AG08396 (cell line): ENCODE measurements at regions not wholly inside any gene's neighbourhood (a gene's known extent, or its start where the extent isn't known, plus 50 kb on each side); places are given as distances from the start of the nearest gene placed in this dataset.
"Not testable (repeated sequence)": the region's sequence is repeated elsewhere in the genome, so short reads cannot be mapped to it uniquely, and the experiment has no call there.

Experiments used
- DNase-seq: peaks from one replicate; pipeline ENCODE4 v3.0.0; 2012; ENCODE audit warnings: low spot score, mixed read lengths

GRCh38 chr11:49499117-49499516 lies 290.7 kb upstream of the FOLH1 start:
- DNase-seq, result no peak

DNA sequence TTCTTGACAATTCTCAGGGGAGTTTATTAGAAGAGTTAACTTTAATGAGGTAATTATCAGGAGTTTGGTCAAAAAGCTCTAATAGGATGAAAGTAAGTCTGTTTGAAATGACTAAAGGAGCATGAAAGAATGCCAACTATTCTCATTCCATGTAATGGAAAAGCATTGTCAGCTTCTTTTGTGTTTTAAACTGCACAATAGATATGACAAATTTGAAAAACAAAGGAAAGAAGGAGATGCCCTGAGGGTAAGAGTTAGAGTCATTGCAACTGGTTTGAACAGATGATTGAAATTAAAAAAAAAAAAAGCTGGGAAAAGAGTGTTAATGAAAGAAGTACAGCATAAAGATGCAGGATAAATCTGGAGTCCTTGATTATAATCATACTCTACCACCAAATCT lies 296.8 kb upstream of the FOLH1 start:
- no peak for DNase-seq

DNA sequence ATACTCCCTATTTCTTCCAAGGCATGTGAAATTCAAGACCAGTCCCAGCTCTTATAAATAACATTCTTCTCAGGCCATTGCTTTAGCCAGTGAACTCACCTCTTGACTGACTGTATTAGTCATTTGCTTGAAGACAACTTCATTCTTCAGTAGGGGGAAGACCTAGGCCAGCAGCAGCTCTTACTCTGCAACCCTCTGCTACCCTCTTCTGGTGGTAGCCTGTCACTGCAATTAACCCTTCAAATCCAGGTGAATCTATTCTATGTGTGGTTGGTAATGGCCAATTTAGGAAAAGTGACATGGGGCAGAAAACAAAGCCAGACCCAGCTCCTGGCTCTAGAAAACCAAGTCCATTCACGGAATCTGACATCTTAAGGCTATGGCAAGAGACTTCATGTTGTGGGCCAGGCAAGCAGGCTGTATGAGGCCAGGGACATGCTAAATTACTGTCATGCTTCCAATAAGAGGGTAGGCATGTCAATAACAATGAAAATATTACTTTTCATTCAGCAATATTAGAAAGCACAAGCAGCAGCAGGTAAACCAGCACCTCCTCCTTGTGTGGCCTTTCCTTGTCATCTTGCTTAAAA lies 317.9 kb upstream of the FOLH1 start:
- peak; percentile 1 for DNase-seq

GRCh38 chr11:49533204-49533603 lies 324.8 kb upstream of the FOLH1 start:
- no peak for DNase-seq

- not testable (repeated sequence) for DNase-seq
Measured at GRCh38 chr11:49538927-49539326, 330.5 kb upstream of the FOLH1 start.

DNA sequence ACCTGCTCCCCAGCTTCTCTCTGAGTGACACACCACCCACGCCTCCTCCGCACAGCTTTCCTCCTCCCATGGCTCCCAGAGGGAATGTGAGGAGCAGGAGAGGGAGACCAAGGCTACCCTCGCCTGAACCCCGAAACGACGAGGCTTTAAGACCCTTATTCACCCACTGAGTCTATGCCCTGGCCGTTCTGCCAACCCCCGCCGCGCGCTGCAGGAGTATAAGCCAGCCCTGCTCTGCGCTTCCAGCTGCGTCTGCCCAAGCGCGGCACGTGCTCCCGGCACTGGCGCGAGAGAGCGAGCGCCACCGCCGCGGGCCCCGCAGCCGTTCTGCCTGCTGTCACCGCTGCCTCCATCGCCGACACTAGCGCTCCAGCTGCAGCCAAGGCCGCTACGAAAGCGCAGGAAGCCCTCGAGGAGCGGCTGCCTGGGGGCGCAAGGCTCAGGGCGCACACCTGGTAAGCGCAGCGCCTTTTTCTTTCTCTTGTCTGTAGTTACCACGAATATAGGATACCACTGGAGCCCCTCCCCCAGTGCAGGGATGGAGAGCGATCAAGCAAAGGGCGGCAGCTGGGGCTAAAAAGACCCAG lies 350.0 kb upstream of the FOLH1 start:
- DNase-seq, result not testable (repeated sequence)

DNA sequence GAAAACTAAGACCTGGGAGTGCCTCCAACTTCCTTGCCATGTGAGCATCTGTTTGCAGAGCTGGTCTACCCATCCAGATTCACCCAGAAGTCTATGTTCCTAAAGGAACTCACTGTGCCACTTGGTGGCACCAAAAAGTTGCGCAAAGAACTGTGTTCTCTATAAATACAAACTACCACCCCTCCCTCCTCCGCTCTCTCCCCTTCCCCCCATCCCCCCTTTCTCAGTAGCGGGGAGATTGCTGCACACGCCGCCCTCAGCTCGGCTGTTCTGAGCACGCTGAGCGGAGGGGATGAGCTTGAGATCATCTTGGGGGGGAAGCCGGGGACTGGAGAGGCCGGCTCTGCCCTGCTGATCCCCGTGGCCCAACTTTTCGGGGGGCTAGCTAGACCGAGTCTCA lies 352.2 kb upstream of the FOLH1 start:
- DNase-seq, result not testable (repeated sequence)

GRCh38 chr11:49561240-49561880 lies 353.0 kb upstream of the FOLH1 start:
- not testable (repeated sequence) for DNase-seq

DNA sequence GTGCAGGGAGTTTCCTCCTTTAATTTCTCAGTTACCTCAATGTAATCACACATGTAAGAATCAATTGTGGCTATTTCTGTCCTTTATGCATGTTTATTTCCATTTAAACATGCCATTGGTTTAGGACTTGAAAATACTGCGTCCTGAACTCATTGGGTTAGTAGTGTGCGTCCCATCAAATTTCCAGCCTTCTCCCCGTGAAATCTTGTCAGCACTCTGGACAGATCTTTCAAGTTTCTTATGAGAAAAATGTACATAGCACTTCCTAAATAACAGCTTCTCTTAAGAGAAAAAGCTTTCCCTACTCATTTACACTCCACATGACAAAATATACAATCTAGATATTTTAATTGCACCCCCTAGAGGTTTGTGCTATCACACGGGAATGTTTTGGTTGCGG lies 353.9 kb upstream of the FOLH1 start:
- not testable (repeated sequence) for DNase-seq

GRCh38 chr11:49579492-49579891 lies 371.1 kb upstream of the FOLH1 start:
- not testable (repeated sequence) for DNase-seq

- DNase-seq, result not testable (repeated sequence)
Measured at GRCh38 chr11:49585495-49585894, 366.7 kb upstream of the OR4C13 start.

DNA sequence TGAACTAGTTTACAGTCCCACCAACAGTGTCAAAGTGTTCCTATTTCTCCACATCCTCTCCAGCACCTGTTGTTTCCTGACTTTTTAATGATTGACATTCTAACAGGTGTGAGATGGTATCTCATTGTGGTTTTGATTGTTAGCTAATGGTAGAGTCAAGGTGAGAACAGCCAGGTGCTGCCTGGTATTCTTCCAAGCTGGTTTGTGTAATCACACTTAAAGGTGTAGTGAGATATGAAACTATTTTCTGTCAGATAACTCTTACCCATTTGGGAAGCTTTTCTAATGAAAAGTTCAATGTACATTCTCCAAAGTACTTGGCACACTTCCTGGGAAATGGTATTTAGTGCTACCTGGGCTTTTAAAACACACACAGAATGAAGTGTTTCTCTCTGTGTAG lies 343.3 kb upstream of the OR4C13 start:
- not testable (repeated sequence) for DNase-seq

GRCh38 chr11:49623872-49624271 lies 328.3 kb upstream of the OR4C13 start:
- DNase-seq, result not testable (repeated sequence)

GRCh38 chr11:49670705-49671104 lies 281.5 kb upstream of the OR4C13 start:
- not testable (repeated sequence) for DNase-seq

DNA sequence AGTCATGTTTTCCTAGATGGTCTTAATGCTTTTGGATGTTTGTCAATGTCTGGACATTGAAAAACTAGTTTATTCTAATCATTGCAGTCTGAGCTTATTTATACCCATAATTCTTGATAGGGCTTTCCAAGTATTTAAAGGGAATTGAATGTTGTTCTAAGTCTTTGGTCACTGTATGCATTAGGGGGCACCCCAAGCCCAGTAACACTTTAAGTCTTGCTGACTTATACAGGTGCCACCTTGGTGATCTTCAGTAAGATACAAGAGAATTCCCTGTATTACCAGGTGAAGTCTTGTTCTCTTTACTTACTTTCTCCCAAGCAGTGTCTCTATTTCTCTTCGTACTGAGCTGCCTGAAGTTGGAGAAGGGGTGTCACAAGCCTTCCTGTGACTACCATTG lies 250.1 kb upstream of the OR4C13 start:
- not testable (repeated sequence) for DNase-seq

GRCh38 chr11:49750447-49750846 lies 201.7 kb upstream of the OR4C13 start:
- DNase-seq, result not testable (repeated sequence)

GRCh38 chr11:49750960-49751359 lies 201.2 kb upstream of the OR4C13 start:
- DNase-seq, result not testable (repeated sequence)

GRCh38 chr11:49780791-49781190 lies 171.4 kb upstream of the OR4C13 start:
- not testable (repeated sequence) for DNase-seq

DNA sequence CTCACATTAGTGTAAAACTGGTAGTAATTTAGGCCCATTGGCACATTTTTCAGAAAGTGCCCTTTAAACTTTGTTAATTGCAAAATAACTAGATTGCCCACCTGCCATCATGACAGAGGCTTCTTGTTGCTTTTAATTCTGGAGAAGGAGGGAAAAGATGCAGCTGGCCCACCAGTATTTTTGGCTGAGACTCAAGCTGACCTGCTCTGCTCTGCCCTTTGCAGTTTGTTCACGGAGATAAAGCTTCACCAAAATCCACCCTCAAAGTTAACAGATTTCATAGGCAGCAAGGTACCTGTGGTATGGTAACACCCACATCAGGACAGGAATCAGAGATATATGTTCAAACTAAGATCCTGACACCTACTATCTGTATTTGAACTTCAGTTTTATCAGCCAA lies 170.2 kb upstream of the OR4C13 start:
- not testable (repeated sequence) for DNase-seq

GRCh38 chr11:49783841-49784240 lies 168.3 kb upstream of the OR4C13 start:
- DNase-seq, result not testable (repeated sequence)

- not testable (repeated sequence) for DNase-seq
Measured at GRCh38 chr11:49789787-49790186, 162.4 kb upstream of the OR4C13 start.

DNA sequence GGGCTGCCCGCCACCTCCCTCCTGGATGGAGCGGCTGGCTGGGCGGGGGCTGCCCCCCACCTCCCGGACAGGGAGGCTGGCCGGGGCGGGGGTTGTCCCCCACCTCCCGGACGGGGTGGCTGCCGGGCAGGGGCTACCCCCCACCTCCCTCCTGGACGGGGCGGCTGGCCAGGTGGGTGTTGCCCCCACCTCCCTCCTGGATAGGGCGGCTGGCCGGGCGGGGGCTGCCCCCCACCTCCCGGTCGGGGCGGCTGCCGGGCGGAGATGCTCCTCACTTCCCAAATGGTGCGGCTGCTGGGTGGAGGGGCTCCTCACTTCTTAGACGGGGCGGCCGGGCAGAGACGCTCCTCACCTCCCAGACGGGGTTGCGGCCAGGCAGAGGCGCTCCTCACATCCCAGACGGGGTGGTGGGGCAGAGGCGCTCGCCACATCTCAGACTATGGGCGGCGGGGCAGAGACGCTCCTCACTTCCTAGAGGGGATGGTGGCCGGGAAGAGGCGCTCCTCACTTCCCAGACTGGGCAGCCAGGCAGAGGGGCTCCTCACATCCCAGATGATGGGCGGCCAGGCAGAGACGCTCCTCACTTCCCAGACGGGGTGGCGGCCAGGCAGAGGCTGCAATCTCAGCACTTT lies 153.9 kb upstream of the OR4C13 start:
- DNase-seq, result not testable (repeated sequence)
